T-helper 22 cell (primary cell): ENCODE measurements at regions not wholly inside any gene's neighbourhood (a gene's known extent, or its start where the extent isn't known, plus 50 kb on each side); places are given as distances from the start of the nearest gene placed in this dataset.

Experiments
- DNase-seq: peaks from one replicate; pipeline ENCODE4 v3.0.0-alpha.2; 2020; ENCODE audit warnings: low read depth

GRCh38 chr11:129324533-129325175 lies 51.0 kb upstream of the BARX2 start:
- no peak for DNase-seq

GRCh38 chr11:129323896-129324502 lies 51.6 kb upstream of the BARX2 start:
- no peak for DNase-seq

GRCh38 chr11:129322941-129323340 lies 52.7 kb upstream of the BARX2 start:
- DNase-seq: no peak

- no peak for DNase-seq
Observed at GRCh38 chr11:129321076-129321475, 54.6 kb upstream of the BARX2 start.

GRCh38 chr11:129320494-129320893 lies 55.2 kb upstream of the BARX2 start:
- DNase-seq: no peak

- no peak for DNase-seq
Observed at GRCh38 chr11:129319751-129320150, 55.9 kb upstream of the BARX2 start.

GRCh38 chr11:129319201-129319600 lies 56.4 kb upstream of the BARX2 start:
- DNase-seq: no peak

- no peak for DNase-seq
Observed at GRCh38 chr11:129317571-129317970, 58.1 kb upstream of the BARX2 start.

GRCh38 chr11:129316781-129317180 lies 58.9 kb upstream of the BARX2 start:
- no peak for DNase-seq

- no peak for DNase-seq
Observed at GRCh38 chr11:129315781-129316579, 59.7 kb upstream of the BARX2 start.

- no peak for DNase-seq
Observed at GRCh38 chr11:129314371-129314770, 61.3 kb upstream of the BARX2 start.

- DNase-seq: no peak
Observed at GRCh38 chr11:129313541-129314297, 61.9 kb upstream of the BARX2 start.

GRCh38 chr11:129312730-129313503 lies 62.7 kb upstream of the BARX2 start:
- no peak for DNase-seq

- no peak for DNase-seq
Observed at GRCh38 chr11:129308241-129308865, 67.3 kb upstream of the BARX2 start.

- no peak for DNase-seq
Observed at GRCh38 chr11:129307162-129307561, 68.5 kb upstream of the BARX2 start.

GRCh38 chr11:129302386-129303101 lies 73.1 kb upstream of the BARX2 start:
- DNase-seq: no peak

GRCh38 chr11:129300099-129300498 lies 75.5 kb upstream of the BARX2 start:
- no peak for DNase-seq

GRCh38 chr11:129298988-129299387 lies 76.7 kb upstream of the BARX2 start:
- DNase-seq: no peak

- DNase-seq: no peak
Observed at GRCh38 chr11:129295746-129296145, 79.9 kb upstream of the BARX2 start.

- DNase-seq: no peak
Observed at GRCh38 chr11:129292771-129293170, 82.9 kb upstream of the BARX2 start.

GRCh38 chr11:129292092-129292491 lies 83.6 kb upstream of the BARX2 start:
- DNase-seq: no peak
